WERI-Rb-1 (cell line): ENCODE measurements at regions not wholly inside any gene's neighbourhood (a gene's known extent, or its start where the extent isn't known, plus 50 kb on each side); places are given as distances from the start of the nearest gene placed in this dataset.

Source experiments
- DNase-seq: peaks from one replicate; pipeline ENCODE4 v3.0.0-alpha.2; 2020
- H3K27ac ChIP-seq: fragments of 250-450 bp; sonication (Bioruptor Pico); 2 replicates; pipeline ENCODE4 v1.5.1; 2020; ENCODE audit warnings: mild to moderate bottlenecking, moderate library complexity
- H3K27me3 ChIP-seq: fragments of 250-450 bp; sonication (Bioruptor Pico); 2 replicates; pipeline ENCODE4 v1.5.1; 2021; ENCODE audit warnings: mild to moderate bottlenecking, low read depth, moderate library complexity; ENCODE audit not compliant: insufficient read depth, severe bottlenecking
- H3K36me3 ChIP-seq: fragments of 250-450 bp; sonication (Bioruptor Pico); 2 replicates; pipeline ENCODE4 v1.5.1; 2020; ENCODE audit warnings: mild to moderate bottlenecking, moderate library complexity
- H3K4me3 ChIP-seq: 2 replicates; pipeline ENCODE4 v1.5.1; 2011; ENCODE audit warnings: low read depth, mild to moderate bottlenecking, control low read depth, low read length
- H3K9me3 ChIP-seq: fragments of 250-450 bp; sonication (Bioruptor Pico); 2 replicates; pipeline ENCODE4 v1.5.1; 2021; ENCODE audit warnings: mild to moderate bottlenecking, moderate library complexity; ENCODE audit not compliant: severe bottlenecking
- TF ChIP-seq, protein P1 (sequence below): IDR thresholded peaks from 2 replicates; pipeline ENCODE4 v1.5.1; 2011; ENCODE audit warnings: low read depth, mild to moderate bottlenecking, control low read depth, inconsistent platforms, low read length

DNA sequence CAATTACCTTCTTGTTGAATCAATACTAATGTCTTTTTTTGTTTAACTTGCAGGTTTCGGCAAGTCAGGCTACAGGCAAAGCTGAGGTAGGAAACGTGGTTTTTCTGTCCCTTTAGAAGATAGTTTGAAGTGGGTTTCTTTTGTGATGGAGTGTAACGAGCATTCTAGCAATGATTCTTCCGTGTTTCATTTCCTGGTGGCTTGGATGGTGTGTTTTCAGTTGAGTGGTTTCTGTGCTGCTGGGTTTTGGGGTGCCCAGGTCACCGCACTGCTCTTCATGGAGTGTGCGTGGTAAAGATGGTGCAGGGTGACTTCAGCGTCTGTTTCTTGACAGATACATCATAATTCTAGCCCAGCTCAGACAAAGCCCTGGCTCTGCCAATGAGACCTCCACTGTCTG, 769.7 kb upstream of the EEF2KMT start:
- H3K27ac ChIP-seq: no peak overlapping the region
- H3K27me3 ChIP-seq: no peaks in the 10 kb centered on the region
- no peak for DNase-seq
- TF ChIP-seq, protein P1, sequence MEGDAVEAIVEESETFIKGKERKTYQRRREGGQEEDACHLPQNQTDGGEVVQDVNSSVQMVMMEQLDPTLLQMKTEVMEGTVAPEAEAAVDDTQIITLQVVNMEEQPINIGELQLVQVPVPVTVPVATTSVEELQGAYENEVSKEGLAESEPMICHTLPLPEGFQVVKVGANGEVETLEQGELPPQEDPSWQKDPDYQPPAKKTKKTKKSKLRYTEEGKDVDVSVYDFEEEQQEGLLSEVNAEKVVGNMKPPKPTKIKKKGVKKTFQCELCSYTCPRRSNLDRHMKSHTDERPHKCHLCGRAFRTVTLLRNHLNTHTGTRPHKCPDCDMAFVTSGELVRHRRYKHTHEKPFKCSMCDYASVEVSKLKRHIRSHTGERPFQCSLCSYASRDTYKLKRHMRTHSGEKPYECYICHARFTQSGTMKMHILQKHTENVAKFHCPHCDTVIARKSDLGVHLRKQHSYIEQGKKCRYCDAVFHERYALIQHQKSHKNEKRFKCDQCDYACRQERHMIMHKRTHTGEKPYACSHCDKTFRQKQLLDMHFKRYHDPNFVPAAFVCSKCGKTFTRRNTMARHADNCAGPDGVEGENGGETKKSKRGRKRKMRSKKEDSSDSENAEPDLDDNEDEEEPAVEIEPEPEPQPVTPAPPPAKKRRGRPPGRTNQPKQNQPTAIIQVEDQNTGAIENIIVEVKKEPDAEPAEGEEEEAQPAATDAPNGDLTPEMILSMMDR: no peak
- H3K4me3 ChIP-seq: no peak overlapping the region
- H3K36me3 ChIP-seq: no peaks in the 10 kb centered on the region
- no peaks in the 10 kb centered on the region for H3K9me3 ChIP-seq

DNA sequence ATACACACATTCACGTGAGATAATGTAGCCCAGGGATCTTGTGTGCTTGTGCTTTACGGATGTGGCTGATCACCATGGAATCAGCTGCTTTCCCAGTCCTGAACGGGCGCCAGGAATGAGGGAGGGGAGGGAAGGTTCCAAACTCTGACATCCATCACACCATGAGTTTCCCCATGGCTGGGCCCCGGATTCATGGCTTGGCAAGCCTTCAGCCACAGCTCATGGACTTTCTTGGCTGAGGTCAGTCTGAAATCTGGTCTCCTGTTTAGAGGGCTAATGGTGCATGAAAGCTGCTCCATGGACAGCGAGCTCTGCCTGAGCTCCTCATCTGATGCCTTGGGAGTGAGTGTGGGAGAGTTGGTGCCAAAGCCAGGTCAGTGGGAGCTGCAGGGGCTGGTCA, 767.6 kb upstream of the EEF2KMT start:
- Histone ChIP-seq H3K4me3 (no peak overlapping the region), H3K27ac (no peak overlapping the region), H3K9me3 (no peaks in the 10 kb centered on the region), H3K27me3 (no peaks in the 10 kb centered on the region), H3K36me3 (no peaks in the 10 kb centered on the region)
- TF ChIP-seq, protein P1: no peak
- DNase-seq: no peak

DNA sequence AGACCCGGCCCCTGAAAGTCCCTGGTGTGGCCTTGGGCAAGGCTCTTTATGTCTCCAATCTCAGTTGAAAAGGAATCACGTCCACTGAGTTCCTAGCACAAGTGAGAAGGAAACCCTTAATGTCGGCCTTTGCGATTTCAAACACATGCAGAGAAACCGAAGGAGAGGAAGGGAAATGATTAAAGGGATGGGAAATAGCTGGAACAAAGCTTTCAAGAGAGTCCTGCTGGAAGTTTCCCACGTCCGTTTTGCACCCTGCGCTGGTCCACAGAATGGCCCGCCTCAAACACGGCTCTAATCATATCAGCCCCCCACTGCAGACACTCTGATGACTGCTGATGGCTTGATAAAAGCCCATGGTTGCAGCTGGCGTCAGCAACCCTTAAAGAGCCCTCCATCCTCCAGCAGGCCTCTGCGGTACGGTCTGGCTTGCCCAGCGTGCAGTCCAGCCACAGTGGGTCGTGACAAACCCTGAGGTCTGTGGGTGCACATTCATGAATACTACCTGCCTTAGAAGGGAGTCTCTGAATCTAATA, 765.5 kb upstream of the EEF2KMT start:
- no peak for DNase-seq
- no peak overlapping the region for H3K27ac ChIP-seq
- TF ChIP-seq, protein P1: no peak
- H3K27me3 ChIP-seq: no peaks in the 10 kb centered on the region
- H3K9me3 ChIP-seq: no peaks in the 10 kb centered on the region
- no peaks in the 10 kb centered on the region for H3K36me3 ChIP-seq
- no peak overlapping the region for H3K4me3 ChIP-seq

DNA sequence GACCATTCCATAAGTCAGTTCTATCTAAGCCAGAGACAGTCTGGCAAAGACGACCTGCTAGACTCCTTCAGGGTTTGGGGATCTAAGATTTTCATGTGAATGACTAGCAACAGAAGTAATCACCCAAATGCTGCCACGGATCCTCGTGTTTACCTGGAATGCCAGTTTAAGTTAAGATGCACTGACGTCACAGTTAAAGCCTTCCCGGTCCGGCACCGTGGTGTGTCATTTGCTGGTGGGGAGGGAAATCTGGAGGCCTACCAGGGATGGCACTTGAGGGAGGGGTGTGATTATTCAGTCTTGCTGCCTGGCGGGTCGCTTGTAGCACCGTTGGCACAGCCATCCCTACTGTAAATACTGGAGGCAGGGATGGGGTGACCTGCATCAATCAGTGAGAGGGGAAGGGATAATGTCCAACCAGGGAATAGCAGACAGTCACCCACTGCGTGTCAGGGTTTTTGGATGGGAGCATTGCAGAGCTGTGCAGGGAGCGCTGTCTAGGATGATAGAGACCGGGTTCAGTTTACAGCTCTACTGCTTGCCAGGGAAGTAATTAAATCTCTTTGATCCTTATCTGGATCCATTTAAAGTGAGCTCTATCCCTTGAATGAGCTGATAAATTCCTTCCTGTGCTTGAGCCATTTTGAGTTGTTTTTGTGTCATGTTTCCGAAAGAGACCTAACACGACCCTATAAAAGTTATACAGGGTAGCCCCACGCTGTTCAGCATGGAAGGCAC, 764.7 kb upstream of the EEF2KMT start:
- TF ChIP-seq, protein P1: no peak
- no peaks in the 10 kb centered on the region for H3K36me3 ChIP-seq
- H3K27me3 ChIP-seq: no peaks in the 10 kb centered on the region
- no peak overlapping the region for H3K27ac ChIP-seq
- DNase-seq: no peak
- no peaks in the 10 kb centered on the region for H3K9me3 ChIP-seq
- H3K4me3 ChIP-seq: no peak overlapping the region

DNA sequence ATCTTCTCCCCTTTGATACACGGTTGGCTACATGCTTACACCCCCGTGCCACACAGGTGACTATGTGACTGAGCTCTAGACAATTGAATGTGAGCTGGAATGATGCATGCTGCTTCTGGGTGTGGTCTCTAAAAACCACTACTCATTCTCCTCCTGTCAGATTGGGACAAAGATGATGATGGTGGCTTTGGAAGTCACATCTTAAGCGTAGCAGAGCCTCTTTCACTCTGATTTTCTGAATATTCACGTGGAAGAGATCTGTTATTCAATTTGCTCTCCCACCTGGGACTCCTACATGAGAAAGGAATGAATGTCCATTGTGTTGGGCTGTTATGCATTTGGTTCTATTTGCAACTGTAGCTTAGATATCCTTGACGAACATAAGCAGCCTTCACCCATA, 763.6 kb upstream of the EEF2KMT start:
- H3K27me3 ChIP-seq: no peaks in the 10 kb centered on the region
- no peak overlapping the region for H3K4me3 ChIP-seq
- H3K36me3 ChIP-seq: no peaks in the 10 kb centered on the region
- H3K9me3 ChIP-seq: no peaks in the 10 kb centered on the region
- TF ChIP-seq, protein P1: no peak
- DNase-seq: no peak
- H3K27ac ChIP-seq: no peak overlapping the region

DNA sequence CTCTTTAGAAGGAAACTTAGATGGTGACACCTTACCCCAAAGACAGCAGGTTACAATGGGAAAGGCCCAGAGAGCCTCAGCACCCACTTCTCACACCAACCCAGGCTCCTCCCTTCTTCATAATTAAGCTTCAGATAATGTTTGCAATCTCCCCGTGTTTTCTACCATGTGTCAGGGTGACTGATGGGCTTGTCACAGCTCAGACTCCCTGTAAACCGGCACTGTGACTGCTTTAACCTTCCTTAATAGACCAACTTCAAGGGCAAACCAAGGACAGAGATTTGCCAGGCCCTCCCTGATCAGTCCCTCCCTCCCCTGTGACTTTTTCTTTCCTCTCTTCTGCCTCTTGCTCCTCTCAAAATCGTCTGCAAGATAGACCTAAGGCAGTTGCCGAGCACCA, 760.6 kb upstream of the EEF2KMT start:
- Histone ChIP-seq H3K4me3 (no peak overlapping the region), H3K9me3 (no peaks in the 10 kb centered on the region), H3K36me3 (no peaks in the 10 kb centered on the region), H3K27me3 (no peaks in the 10 kb centered on the region), H3K27ac (no peak overlapping the region)
- TF ChIP-seq, protein P1: no peak
- no peak for DNase-seq
